HepG2 (cell line): ENCODE measurements at regions not wholly inside any gene's neighbourhood (a gene's known extent, or its start where the extent isn't known, plus 50 kb on each side); places are given as distances from the start of the nearest gene placed in this dataset.

Experiments
- ATAC-seq: fragments of 200-7000 bp; cut with Tn5 transposase; 3 replicates; pipeline ENCODE4 v1.9.1; 2020; ENCODE audit warnings: mild to moderate bottlenecking, moderate library complexity
- BruUV-seq: library from RNA; stranded (reverse); fragments of 400-500 nt; replicated peaks from 2 replicates; lab custom pipeline; 2021; lab: Mats Ljungman, UMichigan
- CTCF ChIA-PET: fragments of 300-600 bp; formaldehyde crosslinking; extraction: SDS; loops from one replicate; lab custom pipeline; 2021; ENCODE audit warnings: low total read pairs, inconsistent platforms, low intra/inter-chr PET ratio; lab: Yijun Ruan, JAX
- POLR2A ChIA-PET: fragments of 350-600 bp; sonication (Branson Sonifier 250); formaldehyde crosslinking; loops from one replicate; lab custom pipeline; 2020; ENCODE audit warnings: antibody characterized with exemption, inconsistent platforms; lab: Yijun Ruan, JAX
- DNase-seq: peaks from one replicate; pipeline ENCODE4 v3.0.0-alpha.2; 2015; ENCODE audit warnings: low spot score
- FAIRE-seq: peaks from 3 replicates; lab custom pipeline; 2011; peaks lifted over from hg19 to GRCh38; lab: Jason Lieb, UNC
- H2AFZ ChIP-seq: one replicate; pipeline ENCODE4 v1.6.1; 2011; ENCODE audit warnings: low read length, inconsistent platforms
- H3K27ac ChIP-seq: fragments of 300-600 bp; 3 replicates; pipeline ENCODE4 v1.8.0; 2011; ENCODE audit warnings: mixed run types, mild to moderate bottlenecking, mixed read lengths, low read length, inconsistent platforms; ENCODE audit not compliant: insufficient read depth; ENCODE audit errors: extremely low read length
- H3K27me3 ChIP-seq, 2 experiments: fragments of 200-600 bp in 1 of 2; 2 replicates in 1 of 2; 3 replicates in 1 of 2; pipeline versions ENCODE4 v1.6.0 to v1.8.0; 2011; ENCODE audit warnings: low read length in 2 of 2, mild to moderate bottlenecking in 2 of 2, moderate library complexity in 2 of 2, inconsistent platforms in 1 of 2; ENCODE audit not compliant: insufficient read depth in 2 of 2, control insufficient read depth in 1 of 2
- H3K36me3 ChIP-seq, 2 experiments: fragments of 200-600 bp in 1 of 2; replicated peaks in 1 of 2; 2 replicates in 1 of 2; 3 replicates in 1 of 2; pipeline versions ENCODE4 v1.5.1 to v1.8.0; 2011; ENCODE audit warnings: low read length in 2 of 2, inconsistent platforms in 1 of 2; ENCODE audit not compliant: insufficient read depth in 2 of 2, control insufficient read depth in 1 of 2
- H3K4me1 ChIP-seq: 2 replicates; pipeline ENCODE4 v1.5.1; 2012; ENCODE audit warnings: low read length, inconsistent platforms; ENCODE audit not compliant: insufficient read depth
- H3K4me2 ChIP-seq: 2 replicates; pipeline ENCODE4 v1.6.0; 2011; ENCODE audit warnings: low read depth, low read length, inconsistent platforms
- H3K4me3 ChIP-seq, 3 experiments: fragments of 200-600 bp in 1 of 3; sonication (generic), shearing (Covaris generic) in 1 of 3; replicated peaks in 1 of 3; 2 replicates each; pipeline ENCODE4 v1.5.1; 2011 to 2016; ENCODE audit warnings: low read length in 3 of 3, inconsistent platforms in 2 of 3, low read depth in 2 of 3, mild to moderate bottlenecking in 2 of 3, control low read depth in 1 of 3, mixed read lengths in 1 of 3; ENCODE audit not compliant: insufficient read depth in 1 of 3
- H3K79me2 ChIP-seq: one replicate; pipeline ENCODE4 v1.6.1; 2011; ENCODE audit warnings: low read length, inconsistent platforms; ENCODE audit not compliant: insufficient read depth
- H3K9ac ChIP-seq: 2 replicates; pipeline ENCODE4 v1.6.0; 2011; ENCODE audit warnings: mild to moderate bottlenecking, low read depth, low read length, inconsistent platforms; ENCODE audit not compliant: insufficient read depth
- H3K9me3 ChIP-seq: 2 replicates; pipeline ENCODE4 v1.5.1; 2012; ENCODE audit warnings: mild to moderate bottlenecking, low read length
- H4K20me1 ChIP-seq: 2 replicates; pipeline ENCODE4 v1.6.0; 2011; ENCODE audit warnings: inconsistent platforms, mild to moderate bottlenecking, low read length, moderate library complexity; ENCODE audit not compliant: insufficient read depth
- HHEX ChIP-seq: IDR thresholded peaks from 2 replicates; pipeline ENCODE4 v1.6.1; 2016; ENCODE audit warnings: control low read depth
- HMGA1 ChIP-seq: sonication (generic); formaldehyde crosslinking; conservative IDR thresholded peaks from 2 replicates; pipeline ENCODE4 v1.4.0; 2020; ENCODE audit warnings: missing genetic modification reagents
- PHB2 ChIP-seq: fragments of 450-650 bp; IDR thresholded peaks from 2 replicates; pipeline ENCODE4 v1.6.1; 2018; ENCODE audit not compliant: partially characterized antibody
- ZNF333 ChIP-seq: sonication (generic); formaldehyde crosslinking; IDR thresholded peaks from 2 replicates; pipeline ENCODE4 v1.4.0; 2020; ENCODE audit warnings: mild to moderate bottlenecking, missing genetic modification reagents, borderline replicate concordance
- WGBS: methylation state at CpG from one replicate; pipeline ENCODE4 v1.1.6; 2017; ENCODE audit warnings: low lambda C conversion rate; 5-methylcytosine and 5-hydroxymethylcytosine counted together
- in situ Hi-C: cut with HindIII; loops from 2 replicates; pipeline ENCODE4 v1.10.0; 2017; ENCODE audit warnings: low pct_unique_long_range_greater_than_20kb; ENCODE audit not compliant: extremely low pct_ligation_motif_present
- intact Hi-C: fragments of 100-400 bp; cut with micrococcal nuclease; formaldehyde crosslinking; loops from one replicate; pipeline ENCODE4 v1.10.0; 2022; ENCODE audit not compliant: unreplicated experiment
- TF ChIP-seq, protein P1 (sequence below): sonication (generic); formaldehyde crosslinking; IDR thresholded peaks from 2 replicates; pipeline ENCODE4 v1.9.0; 2022; ENCODE audit warnings: missing genetic modification reagents, mild to moderate bottlenecking, borderline replicate concordance
- TF ChIP-seq, protein P2 (sequence below): sonication (generic); formaldehyde crosslinking; IDR thresholded peaks from 2 replicates; pipeline ENCODE4 v1.5.0; 2020; ENCODE audit warnings: missing genetic modification reagents

GRCh38 chrX:56397636-56398035 is 165.5 kb downstream of the KLF8 start:
- BruUV-seq = no TSS peak
- Histone ChIP-seq H2AFZ (no peak overlapping the region), H3K4me1 (no peaks in the 10 kb centered on the region), H3K36me3 (no peaks in the 10 kb centered on the region), H3K4me3 (no peak overlapping the region), H3K9ac (no peak overlapping the region), H3K9me3 (no peaks in the 10 kb centered on the region), H3K79me2 (no peaks in the 10 kb centered on the region), H3K27ac (no peak overlapping the region), H3K4me2 (no peak overlapping the region), H4K20me1 (no peaks in the 10 kb centered on the region), H3K27me3 (no peaks in the 10 kb centered on the region)
- WGBS = 0% methylated on average over 1 of the region's 1 CpG
- no peak for DNase-seq
- intact Hi-C loops (no loop called here), in situ Hi-C loops (no loop called here)
- no peak for FAIRE-seq
- ChIA-PET CTCF (no interaction called here), POLR2A (no interaction called here)
- no peak for TF ChIP-seq PHB2
- no peak for TF ChIP-seq HMGA1 (CRISPR knock-in tag)
- TF ChIP-seq, protein P1, sequence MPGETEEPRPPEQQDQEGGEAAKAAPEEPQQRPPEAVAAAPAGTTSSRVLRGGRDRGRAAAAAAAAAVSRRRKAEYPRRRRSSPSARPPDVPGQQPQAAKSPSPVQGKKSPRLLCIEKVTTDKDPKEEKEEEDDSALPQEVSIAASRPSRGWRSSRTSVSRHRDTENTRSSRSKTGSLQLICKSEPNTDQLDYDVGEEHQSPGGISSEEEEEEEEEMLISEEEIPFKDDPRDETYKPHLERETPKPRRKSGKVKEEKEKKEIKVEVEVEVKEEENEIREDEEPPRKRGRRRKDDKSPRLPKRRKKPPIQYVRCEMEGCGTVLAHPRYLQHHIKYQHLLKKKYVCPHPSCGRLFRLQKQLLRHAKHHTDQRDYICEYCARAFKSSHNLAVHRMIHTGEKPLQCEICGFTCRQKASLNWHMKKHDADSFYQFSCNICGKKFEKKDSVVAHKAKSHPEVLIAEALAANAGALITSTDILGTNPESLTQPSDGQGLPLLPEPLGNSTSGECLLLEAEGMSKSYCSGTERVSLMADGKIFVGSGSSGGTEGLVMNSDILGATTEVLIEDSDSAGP = no peak
- no peak for TF ChIP-seq HHEX (CRISPR knock-in tag)
- no peak for ATAC-seq

DNA sequence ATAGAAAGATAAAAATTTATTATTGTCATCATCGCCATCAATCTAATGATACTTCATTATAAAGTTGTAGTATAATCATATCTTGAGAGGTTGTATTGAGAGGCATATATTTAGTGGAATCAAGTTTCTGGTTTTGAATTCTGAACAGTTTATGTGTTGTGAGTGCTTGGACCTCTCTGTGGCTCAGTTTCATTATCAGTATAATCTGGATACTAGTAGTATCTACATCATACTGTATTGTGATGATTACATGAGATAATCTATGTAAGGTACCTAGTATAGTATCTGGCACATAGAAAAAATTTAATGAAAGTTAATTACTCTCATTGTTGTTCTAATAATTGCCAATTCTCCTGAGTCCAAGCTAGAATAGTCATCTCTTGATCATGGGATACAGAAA is 161.2 kb upstream of the UBQLN2 start:
- H4K20me1 ChIP-seq = no peaks in the 10 kb centered on the region
- H3K4me1 ChIP-seq = no peaks in the 10 kb centered on the region
- in situ Hi-C loops (no loop called here), intact Hi-C loops (no loop called here)
- ChIA-PET POLR2A (no interaction called here), CTCF (no interaction called here)
- FAIRE-seq (no peak), ATAC-seq (no peak), DNase-seq (no peak)
- no peaks in the 10 kb centered on the region for H3K9me3 ChIP-seq
- H3K4me2 ChIP-seq = no peak overlapping the region
- H3K36me3 ChIP-seq = no peaks in the 10 kb centered on the region
- WGBS = 0% methylated on average over 1 of the region's 1 CpG
- no peak overlapping the region for H3K4me3 ChIP-seq
- no peaks in the 10 kb centered on the region for H3K79me2 ChIP-seq
- no TSS peak for BruUV-seq
- no peak for TF ChIP-seq ZNF333 (CRISPR knock-in tag)
- TF ChIP-seq, protein P2, sequence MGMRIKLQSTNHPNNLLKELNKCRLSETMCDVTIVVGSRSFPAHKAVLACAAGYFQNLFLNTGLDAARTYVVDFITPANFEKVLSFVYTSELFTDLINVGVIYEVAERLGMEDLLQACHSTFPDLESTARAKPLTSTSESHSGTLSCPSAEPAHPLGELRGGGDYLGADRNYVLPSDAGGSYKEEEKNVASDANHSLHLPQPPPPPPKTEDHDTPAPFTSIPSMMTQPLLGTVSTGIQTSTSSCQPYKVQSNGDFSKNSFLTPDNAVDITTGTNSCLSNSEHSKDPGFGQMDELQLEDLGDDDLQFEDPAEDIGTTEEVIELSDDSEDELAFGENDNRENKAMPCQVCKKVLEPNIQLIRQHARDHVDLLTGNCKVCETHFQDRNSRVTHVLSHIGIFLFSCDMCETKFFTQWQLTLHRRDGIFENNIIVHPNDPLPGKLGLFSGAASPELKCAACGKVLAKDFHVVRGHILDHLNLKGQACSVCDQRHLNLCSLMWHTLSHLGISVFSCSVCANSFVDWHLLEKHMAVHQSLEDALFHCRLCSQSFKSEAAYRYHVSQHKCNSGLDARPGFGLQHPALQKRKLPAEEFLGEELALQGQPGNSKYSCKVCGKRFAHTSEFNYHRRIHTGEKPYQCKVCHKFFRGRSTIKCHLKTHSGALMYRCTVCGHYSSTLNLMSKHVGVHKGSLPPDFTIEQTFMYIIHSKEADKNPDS (CRISPR knock-in tag) = no peak
- H3K27me3 ChIP-seq = no peaks in the 10 kb centered on the region
- H3K27ac ChIP-seq = no peak overlapping the region
- no peak overlapping the region for H3K9ac ChIP-seq
- H2AFZ ChIP-seq = no peak overlapping the region
